DND-41 (cell line): ENCODE measurements at regions not wholly inside any gene's neighbourhood (a gene's known extent, or its start where the extent isn't known, plus 50 kb on each side); places are given as distances from the start of the nearest gene placed in this dataset.

Experiments used
- EZH2 ChIP-seq: IDR thresholded peaks from 3 replicates; pipeline ENCODE4 v1.6.1; 2012; ENCODE audit warnings: borderline replicate concordance, low read depth, mild to moderate bottlenecking, moderate library complexity, low read length, inconsistent platforms; ENCODE audit not compliant: severe bottlenecking
- TF ChIP-seq, protein P1 (sequence below): IDR thresholded peaks from 2 replicates; pipeline ENCODE4 v1.5.1; 2012; ENCODE audit warnings: borderline replicate concordance, low read length, moderate library complexity, mild to moderate bottlenecking; ENCODE audit not compliant: poor library complexity, severe bottlenecking; ENCODE audit errors: extremely low read depth

DNA sequence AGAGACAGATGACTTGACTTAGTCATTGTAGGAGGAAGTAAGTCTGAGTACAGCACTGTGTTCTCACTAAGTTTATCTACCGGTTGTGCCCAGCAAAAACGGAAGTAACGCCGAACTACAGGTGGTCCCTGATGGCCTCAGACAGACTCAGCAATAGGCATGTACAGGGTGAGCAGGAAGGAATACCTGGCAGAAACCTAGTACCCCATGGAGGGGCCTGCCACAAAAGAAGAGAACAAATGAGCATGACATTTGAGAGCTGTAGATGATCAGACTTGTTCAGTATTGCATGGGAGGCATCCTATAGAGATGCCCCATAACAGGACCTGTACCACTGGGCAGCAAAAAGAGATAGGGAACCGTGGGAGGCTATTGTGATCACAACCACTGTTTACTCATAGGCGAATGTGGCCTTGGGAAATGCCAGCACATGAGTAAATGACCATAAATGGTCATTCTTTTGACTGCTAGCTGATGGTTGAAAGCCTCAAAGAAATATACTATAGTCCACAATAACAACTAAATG lies 106.4 kb upstream of the TAB2 start:
- no peak for TF ChIP-seq EZH2
- TF ChIP-seq, protein P1, sequence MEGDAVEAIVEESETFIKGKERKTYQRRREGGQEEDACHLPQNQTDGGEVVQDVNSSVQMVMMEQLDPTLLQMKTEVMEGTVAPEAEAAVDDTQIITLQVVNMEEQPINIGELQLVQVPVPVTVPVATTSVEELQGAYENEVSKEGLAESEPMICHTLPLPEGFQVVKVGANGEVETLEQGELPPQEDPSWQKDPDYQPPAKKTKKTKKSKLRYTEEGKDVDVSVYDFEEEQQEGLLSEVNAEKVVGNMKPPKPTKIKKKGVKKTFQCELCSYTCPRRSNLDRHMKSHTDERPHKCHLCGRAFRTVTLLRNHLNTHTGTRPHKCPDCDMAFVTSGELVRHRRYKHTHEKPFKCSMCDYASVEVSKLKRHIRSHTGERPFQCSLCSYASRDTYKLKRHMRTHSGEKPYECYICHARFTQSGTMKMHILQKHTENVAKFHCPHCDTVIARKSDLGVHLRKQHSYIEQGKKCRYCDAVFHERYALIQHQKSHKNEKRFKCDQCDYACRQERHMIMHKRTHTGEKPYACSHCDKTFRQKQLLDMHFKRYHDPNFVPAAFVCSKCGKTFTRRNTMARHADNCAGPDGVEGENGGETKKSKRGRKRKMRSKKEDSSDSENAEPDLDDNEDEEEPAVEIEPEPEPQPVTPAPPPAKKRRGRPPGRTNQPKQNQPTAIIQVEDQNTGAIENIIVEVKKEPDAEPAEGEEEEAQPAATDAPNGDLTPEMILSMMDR, result no peak
